ENCODE measurements at regions not wholly inside any gene's neighbourhood (a gene's known extent, or its start where the extent isn't known, plus 50 kb on each side); places are given as distances from the start of the nearest gene placed in this dataset.
"Not testable (repeated sequence)": the region's sequence is repeated elsewhere in the genome, so short reads cannot be mapped to it uniquely, and the experiment has no call there.

DNA sequence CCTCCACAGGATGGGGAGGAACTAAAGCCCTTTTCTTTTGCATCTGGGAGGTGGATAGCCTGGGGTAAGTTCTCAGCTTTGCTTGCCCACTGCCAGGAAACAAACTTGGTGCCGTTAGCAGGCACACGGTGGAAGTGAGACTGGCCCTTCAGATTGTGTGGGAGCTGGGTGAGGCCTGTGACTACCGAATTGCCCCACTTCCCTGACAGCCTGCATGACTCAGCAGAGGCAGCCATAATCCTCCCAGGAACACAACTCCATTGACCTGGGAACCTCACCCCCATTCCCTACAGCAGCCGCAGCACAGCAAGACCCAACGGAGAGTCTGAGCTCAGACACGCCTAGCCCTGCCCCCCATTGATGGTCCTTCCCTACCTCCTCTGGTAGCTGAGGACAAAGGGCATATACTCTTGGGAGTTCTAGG, 282.6 kb downstream of the KLF13 start:
- TF ChIP-seq, protein P1, sequence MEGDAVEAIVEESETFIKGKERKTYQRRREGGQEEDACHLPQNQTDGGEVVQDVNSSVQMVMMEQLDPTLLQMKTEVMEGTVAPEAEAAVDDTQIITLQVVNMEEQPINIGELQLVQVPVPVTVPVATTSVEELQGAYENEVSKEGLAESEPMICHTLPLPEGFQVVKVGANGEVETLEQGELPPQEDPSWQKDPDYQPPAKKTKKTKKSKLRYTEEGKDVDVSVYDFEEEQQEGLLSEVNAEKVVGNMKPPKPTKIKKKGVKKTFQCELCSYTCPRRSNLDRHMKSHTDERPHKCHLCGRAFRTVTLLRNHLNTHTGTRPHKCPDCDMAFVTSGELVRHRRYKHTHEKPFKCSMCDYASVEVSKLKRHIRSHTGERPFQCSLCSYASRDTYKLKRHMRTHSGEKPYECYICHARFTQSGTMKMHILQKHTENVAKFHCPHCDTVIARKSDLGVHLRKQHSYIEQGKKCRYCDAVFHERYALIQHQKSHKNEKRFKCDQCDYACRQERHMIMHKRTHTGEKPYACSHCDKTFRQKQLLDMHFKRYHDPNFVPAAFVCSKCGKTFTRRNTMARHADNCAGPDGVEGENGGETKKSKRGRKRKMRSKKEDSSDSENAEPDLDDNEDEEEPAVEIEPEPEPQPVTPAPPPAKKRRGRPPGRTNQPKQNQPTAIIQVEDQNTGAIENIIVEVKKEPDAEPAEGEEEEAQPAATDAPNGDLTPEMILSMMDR (IDR thresholded peaks at IDR 0.05; ENCODE audit: insufficient read depth, low read length, poor library complexity, severe bottlenecking) = no peak
- Histone ChIP-seq H3K4me3 (replicated peaks; ENCODE audit: low read depth, low read length) (no peak overlapping the region), H3K27me3 (replicated peaks; ENCODE audit: control insufficient read depth, insufficient read depth, low read length) (no peaks in the 10 kb centered on the region; the same call in 1 of the 2 replicates), H3K36me3 (ENCODE audit: control insufficient read depth, insufficient read depth, low read length) (no peaks in the 10 kb centered on the region)
- DNase-seq (ENCODE audit: extremely low read depth, insufficient read length) = no peak

GRCh38 chr15:31609906-31610305, 283.3 kb downstream of the KLF13 start:
- Histone ChIP-seq H3K36me3 (ENCODE audit: control insufficient read depth, insufficient read depth, low read length) (no peaks in the 10 kb centered on the region), H3K27me3 (replicated peaks; ENCODE audit: control insufficient read depth, insufficient read depth, low read length) (no peaks in the 10 kb centered on the region; the same call in 1 of the 2 replicates), H3K4me3 (replicated peaks; ENCODE audit: low read depth, low read length) (no peak overlapping the region)
- DNase-seq (ENCODE audit: extremely low read depth, insufficient read length) = no peak
- TF ChIP-seq, protein P1 (IDR thresholded peaks at IDR 0.05; ENCODE audit: insufficient read depth, low read length, poor library complexity, severe bottlenecking) = no peak

DNA sequence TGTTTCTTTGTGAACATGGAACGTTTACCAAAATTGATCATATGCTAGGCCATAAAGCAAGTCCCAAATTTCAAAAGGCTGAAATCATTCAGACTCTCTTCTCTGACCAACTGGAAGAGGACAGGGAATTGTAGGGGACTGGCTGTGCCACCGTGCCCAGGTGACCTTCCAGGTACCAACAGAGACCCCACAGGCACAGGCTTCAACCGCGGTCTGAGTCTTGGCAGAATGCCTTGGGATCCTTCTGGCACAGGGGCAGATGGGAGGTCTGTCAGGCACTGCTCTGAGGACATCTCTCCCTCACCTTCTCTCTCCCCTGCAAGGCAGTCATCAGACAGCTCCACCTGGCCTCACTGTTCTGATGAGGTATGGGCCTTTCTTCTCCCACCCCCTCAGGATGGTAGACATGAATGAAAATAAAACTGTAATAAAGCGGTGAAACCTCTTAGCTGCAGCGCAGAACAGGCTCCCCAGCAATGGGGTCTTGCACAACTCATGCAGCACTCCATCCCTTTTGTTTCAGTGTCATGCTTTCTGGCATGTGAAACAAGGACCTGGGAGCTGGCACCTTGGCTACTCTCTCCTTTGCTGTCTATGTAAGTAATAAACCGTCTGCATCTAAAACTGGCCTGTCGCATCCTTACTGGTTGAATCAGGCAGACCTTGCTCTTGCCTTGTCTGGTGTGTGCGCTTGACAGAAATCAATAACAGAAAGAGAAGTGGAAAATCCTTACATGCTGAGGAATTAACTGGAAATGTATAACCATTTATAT, 289.2 kb downstream of the KLF13 start:
- no peak for DNase-seq (ENCODE audit: extremely low read depth, insufficient read length)

DNA sequence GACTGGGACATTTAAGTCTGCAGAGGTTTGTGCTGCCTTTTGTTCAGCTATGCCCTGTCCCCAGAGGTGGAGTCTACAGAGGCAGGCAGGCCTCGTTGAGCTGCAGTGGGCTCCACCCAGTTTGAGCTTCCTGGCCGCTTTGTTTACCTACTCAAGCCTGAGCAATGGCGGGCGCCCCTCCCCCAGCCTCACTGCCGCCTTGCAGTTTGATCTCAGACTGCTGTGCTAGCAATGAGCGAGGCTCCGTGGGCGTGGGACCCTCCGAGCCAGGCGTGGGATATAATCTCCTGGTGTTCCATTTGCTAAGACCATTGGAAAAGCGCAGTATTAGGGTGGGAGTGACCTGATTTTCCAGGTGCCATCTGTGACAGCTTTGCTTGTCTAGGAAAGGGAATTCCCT, 296.7 kb downstream of the KLF13 start:
- not testable (repeated sequence) for H3K4me3 ChIP-seq (replicated peaks; ENCODE audit: low read depth, low read length); H3K36me3 ChIP-seq (ENCODE audit: control insufficient read depth, insufficient read depth, low read length); DNase-seq (ENCODE audit: extremely low read depth, insufficient read length); H3K27me3 ChIP-seq (replicated peaks; ENCODE audit: control insufficient read depth, insufficient read depth, low read length)

More for the DNA sequence above, 289.2 kb downstream of the KLF13 start:
- H3K36me3 ChIP-seq (ENCODE audit: control insufficient read depth, insufficient read depth, low read length) = no peaks in the 10 kb centered on the region
- no peak overlapping the region for H3K4me3 ChIP-seq (replicated peaks; ENCODE audit: low read depth, low read length)
- TF ChIP-seq, protein P1 (IDR thresholded peaks at IDR 0.05; ENCODE audit: insufficient read depth, low read length, poor library complexity, severe bottlenecking) = no peak
- no peaks in the 10 kb centered on the region for H3K27me3 ChIP-seq (replicated peaks; ENCODE audit: control insufficient read depth, insufficient read depth, low read length)

- not testable (repeated sequence) for H3K4me3 ChIP-seq (replicated peaks; ENCODE audit: low read depth, low read length); H3K27me3 ChIP-seq (replicated peaks; ENCODE audit: control insufficient read depth, insufficient read depth, low read length); H3K36me3 ChIP-seq (ENCODE audit: control insufficient read depth, insufficient read depth, low read length); DNase-seq (ENCODE audit: extremely low read depth, insufficient read length)
Observed at GRCh38 chr15:31624115-31624514, 297.5 kb downstream of the KLF13 start.

DNA sequence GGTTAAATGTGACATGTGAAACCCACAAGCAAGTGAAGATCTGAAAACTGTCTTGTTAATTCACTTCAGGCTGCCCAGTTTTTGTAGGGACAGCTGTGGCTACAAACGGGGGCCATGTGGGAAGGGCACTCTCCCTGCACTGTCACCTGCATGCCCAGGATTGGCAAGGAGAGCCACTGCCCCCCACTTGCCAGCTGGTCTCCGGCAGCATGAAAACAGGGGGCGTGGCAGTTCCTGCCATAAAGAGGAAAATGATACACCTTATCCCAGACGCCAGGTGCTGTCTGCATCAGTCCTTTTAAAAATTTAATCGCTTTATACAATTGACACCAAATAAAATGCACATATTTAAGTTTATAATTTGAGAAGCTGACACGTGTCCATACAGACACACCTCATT, 309.1 kb downstream of the KLF13 start:
- not testable (repeated sequence) for DNase-seq (ENCODE audit: extremely low read depth, insufficient read length); H3K27me3 ChIP-seq (replicated peaks; ENCODE audit: control insufficient read depth, insufficient read depth, low read length); H3K36me3 ChIP-seq (ENCODE audit: control insufficient read depth, insufficient read depth, low read length); H3K4me3 ChIP-seq (replicated peaks; ENCODE audit: low read depth, low read length)

- not testable (repeated sequence) for H3K4me3 ChIP-seq (replicated peaks; ENCODE audit: low read depth, low read length); DNase-seq (ENCODE audit: extremely low read depth, insufficient read length); H3K27me3 ChIP-seq (replicated peaks; ENCODE audit: control insufficient read depth, insufficient read depth, low read length); H3K36me3 ChIP-seq (ENCODE audit: control insufficient read depth, insufficient read depth, low read length)
Observed at GRCh38 chr15:31636911-31637310, 310.3 kb downstream of the KLF13 start.

DNA sequence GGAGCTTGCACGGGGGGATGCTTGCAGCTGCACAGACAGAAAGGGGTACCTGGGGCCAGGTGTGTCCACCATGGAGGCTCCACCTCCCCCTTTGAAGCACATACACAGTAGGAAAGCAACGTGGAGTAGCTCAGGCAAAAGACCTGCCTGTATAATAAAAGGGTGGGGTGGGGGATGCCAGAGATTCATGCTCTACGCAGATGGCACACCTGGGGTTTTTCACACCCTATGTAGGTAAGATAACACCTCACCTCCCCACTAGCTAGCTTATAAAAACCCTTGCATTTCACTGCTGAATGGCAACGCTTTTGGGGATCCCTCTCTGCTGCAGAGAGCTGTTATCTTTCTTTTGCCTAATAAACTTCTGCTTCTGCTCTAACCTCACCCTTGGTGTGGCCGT, 317.3 kb downstream of the KLF13 start:
- DNase-seq (ENCODE audit: extremely low read depth, insufficient read length); H3K36me3 ChIP-seq (ENCODE audit: control insufficient read depth, insufficient read depth, low read length); H3K4me3 ChIP-seq (replicated peaks; ENCODE audit: low read depth, low read length); H3K27me3 ChIP-seq (replicated peaks; ENCODE audit: control insufficient read depth, insufficient read depth, low read length): not testable (repeated sequence)

DNA sequence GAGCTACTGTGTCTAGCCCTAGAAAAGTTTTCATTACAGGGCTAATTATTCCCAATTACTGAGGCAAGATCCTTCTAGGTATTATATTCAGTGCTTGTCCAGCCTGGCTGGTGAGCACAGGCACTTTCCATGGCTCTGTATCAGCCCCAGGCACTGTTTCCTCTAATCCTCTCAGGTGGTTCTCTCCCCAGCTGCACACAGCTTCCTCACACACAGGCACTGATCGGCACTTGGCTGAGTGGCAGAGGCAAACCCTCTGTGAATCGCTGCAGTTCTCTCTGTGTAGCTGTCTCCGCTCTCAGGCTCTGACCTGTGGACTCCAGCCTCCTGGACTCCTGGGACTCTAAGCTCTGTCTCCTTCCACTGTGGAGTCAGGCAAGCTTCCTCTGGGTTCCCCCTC, 318.1 kb downstream of the KLF13 start:
- not testable (repeated sequence) for H3K36me3 ChIP-seq (ENCODE audit: control insufficient read depth, insufficient read depth, low read length); H3K27me3 ChIP-seq (replicated peaks; ENCODE audit: control insufficient read depth, insufficient read depth, low read length); H3K4me3 ChIP-seq (replicated peaks; ENCODE audit: low read depth, low read length); DNase-seq (ENCODE audit: extremely low read depth, insufficient read length)

GRCh38 chr15:31647337-31647826, 320.7 kb downstream of the KLF13 start:
- not testable (repeated sequence) for H3K27me3 ChIP-seq (replicated peaks; ENCODE audit: control insufficient read depth, insufficient read depth, low read length); DNase-seq (ENCODE audit: extremely low read depth, insufficient read length); H3K4me3 ChIP-seq (replicated peaks; ENCODE audit: low read depth, low read length); H3K36me3 ChIP-seq (ENCODE audit: control insufficient read depth, insufficient read depth, low read length)

- not testable (repeated sequence) for H3K4me3 ChIP-seq (replicated peaks; ENCODE audit: low read depth, low read length); DNase-seq (ENCODE audit: extremely low read depth, insufficient read length); H3K27me3 ChIP-seq (replicated peaks; ENCODE audit: control insufficient read depth, insufficient read depth, low read length); H3K36me3 ChIP-seq (ENCODE audit: control insufficient read depth, insufficient read depth, low read length)
Observed at GRCh38 chr15:31649634-31650033, 323.0 kb downstream of the KLF13 start.
